Activated naive CD8-positive, alpha-beta T cell treated with anti-CD3 and anti-CD28 coated beads, Interleukin-2, amount 50 U/mL, for 24 hours (primary cell): ENCODE measurements at regions not wholly inside any gene's neighbourhood (a gene's known extent, or its start where the extent isn't known, plus 50 kb on each side); places are given as distances from the start of the nearest gene placed in this dataset.

Experiments
- ATAC-seq: fragments of 150-1000 bp; cut with Tn5 transposase; one replicate; pipeline ENCODE4 v1.10.0; 2021
- DNase-seq: peaks from one replicate; pipeline ENCODE4 v3.0.0; 2021
- H3K27ac Mint-ChIP-seq: one replicate; pipeline ENCODE4 v1.8.0; 2021; ENCODE audit warnings: mild to moderate bottlenecking, mixed read lengths
- H3K27me3 Mint-ChIP-seq: one replicate; pipeline ENCODE4 v1.8.0; 2021; ENCODE audit warnings: mixed read lengths
- H3K36me3 Mint-ChIP-seq: one replicate; pipeline ENCODE4 v1.8.0; 2021; ENCODE audit warnings: low read depth, mixed read lengths
- H3K4me1 Mint-ChIP-seq: one replicate; pipeline ENCODE4 v1.8.0; 2021; ENCODE audit warnings: mixed read lengths
- H3K4me3 Mint-ChIP-seq: one replicate; pipeline ENCODE4 v1.8.0; 2021; ENCODE audit warnings: mild to moderate bottlenecking, moderate library complexity, mixed read lengths
- H3K9me3 Mint-ChIP-seq: one replicate; pipeline ENCODE4 v1.8.0; 2021; ENCODE audit warnings: mixed read lengths

GRCh38 chr15:91776104-91776503, 77.4 kb upstream of the SLCO3A1 start:
- DNase-seq (no peak), ATAC-seq (no peak)
- Mint-ChIP-seq H3K4me3 (no peak overlapping the region), H3K9me3 (no peaks in the 10 kb centered on the region), H3K27ac (no peak overlapping the region), H3K36me3 (no peaks in the 10 kb centered on the region), H3K27me3 (peaks cover 10% of the 10 kb centered on the region), H3K4me1 (no peaks in the 10 kb centered on the region)

- no peaks in the 10 kb centered on the region for H3K9me3 Mint-ChIP-seq
- H3K27ac Mint-ChIP-seq: no peak overlapping the region
Measured at GRCh38 chr15:91779960-91780359, 73.5 kb upstream of the SLCO3A1 start.

GRCh38 chr15:91780387-91780786, 73.1 kb upstream of the SLCO3A1 start:
- DNase-seq (no peak), ATAC-seq (no peak)
- Mint-ChIP-seq H3K4me3 (no peak overlapping the region), H3K36me3 (no peaks in the 10 kb centered on the region), H3K27ac (no peak overlapping the region), H3K9me3 (no peaks in the 10 kb centered on the region), H3K27me3 (peaks cover 7% of the 10 kb centered on the region), H3K4me1 (no peaks in the 10 kb centered on the region)

More at GRCh38 chr15:91779960-91780359, 73.5 kb upstream of the SLCO3A1 start:
- DNase-seq (no peak), ATAC-seq (no peak)
- Mint-ChIP-seq H3K4me1 (no peaks in the 10 kb centered on the region), H3K36me3 (no peaks in the 10 kb centered on the region), H3K27me3 (peaks cover 6% of the 10 kb centered on the region), H3K4me3 (no peak overlapping the region)

- H3K9me3 Mint-ChIP-seq: no peaks in the 10 kb centered on the region
- H3K4me3 Mint-ChIP-seq: no peak overlapping the region
- H3K27me3 Mint-ChIP-seq: peaks cover 7% of the 10 kb centered on the region
- no peaks in the 10 kb centered on the region for H3K4me1 Mint-ChIP-seq
- no peaks in the 10 kb centered on the region for H3K36me3 Mint-ChIP-seq
- no peak overlapping the region for H3K27ac Mint-ChIP-seq
- DNase-seq: no peak
- no peak for ATAC-seq
Measured at GRCh38 chr15:91782221-91782620, 71.3 kb upstream of the SLCO3A1 start.

- Mint-ChIP-seq H3K4me1 (no peaks in the 10 kb centered on the region), H3K27ac (no peak overlapping the region), H3K36me3 (no peaks in the 10 kb centered on the region), H3K9me3 (no peaks in the 10 kb centered on the region), H3K27me3 (peaks cover 7% of the 10 kb centered on the region), H3K4me3 (no peak overlapping the region)
- DNase-seq: no peak
- no peak for ATAC-seq
Measured at GRCh38 chr15:91783008-91783407, 70.5 kb upstream of the SLCO3A1 start.

GRCh38 chr15:91783451-91783850, 70.1 kb upstream of the SLCO3A1 start:
- H3K27me3 Mint-ChIP-seq: peaks cover 7% of the 10 kb centered on the region
- no peaks in the 10 kb centered on the region for H3K36me3 Mint-ChIP-seq
- no peak for ATAC-seq
- H3K4me3 Mint-ChIP-seq: no peak overlapping the region
- no peaks in the 10 kb centered on the region for H3K4me1 Mint-ChIP-seq
- no peaks in the 10 kb centered on the region for H3K9me3 Mint-ChIP-seq
- no peak for DNase-seq
- no peak overlapping the region for H3K27ac Mint-ChIP-seq

- H3K4me1 Mint-ChIP-seq: no peaks in the 10 kb centered on the region
- no peak overlapping the region for H3K4me3 Mint-ChIP-seq
- DNase-seq: no peak
- H3K27ac Mint-ChIP-seq: no peak overlapping the region
- no peaks in the 10 kb centered on the region for H3K36me3 Mint-ChIP-seq
- peaks cover 4% of the 10 kb centered on the region for H3K27me3 Mint-ChIP-seq
- no peak for ATAC-seq
- H3K9me3 Mint-ChIP-seq: no peaks in the 10 kb centered on the region
Measured at GRCh38 chr15:91784973-91785709, 68.4 kb upstream of the SLCO3A1 start.

- H3K27me3 Mint-ChIP-seq: peaks cover 4% of the 10 kb centered on the region
Measured at GRCh38 chr15:91787198-91787597, 66.3 kb upstream of the SLCO3A1 start.

GRCh38 chr15:91789136-91789535, 64.4 kb upstream of the SLCO3A1 start:
- Mint-ChIP-seq H3K4me3 (no peak overlapping the region), H3K36me3 (no peaks in the 10 kb centered on the region), H3K9me3 (no peaks in the 10 kb centered on the region), H3K27ac (no peak overlapping the region), H3K27me3 (peaks cover 8% of the 10 kb centered on the region), H3K4me1 (no peaks in the 10 kb centered on the region)
- DNase-seq: no peak
- ATAC-seq: no peak

More at GRCh38 chr15:91787198-91787597, 66.3 kb upstream of the SLCO3A1 start:
- Mint-ChIP-seq H3K4me3 (no peak overlapping the region), H3K4me1 (no peaks in the 10 kb centered on the region), H3K36me3 (no peaks in the 10 kb centered on the region), H3K9me3 (no peaks in the 10 kb centered on the region), H3K27ac (no peak overlapping the region)
- ATAC-seq (no peak), DNase-seq (no peak)

GRCh38 chr15:91790836-91791235, 62.7 kb upstream of the SLCO3A1 start:
- no peaks in the 10 kb centered on the region for H3K4me1 Mint-ChIP-seq
- no peaks in the 10 kb centered on the region for H3K9me3 Mint-ChIP-seq
- H3K27me3 Mint-ChIP-seq: peaks cover 10% of the 10 kb centered on the region
- no peak overlapping the region for H3K4me3 Mint-ChIP-seq
- H3K27ac Mint-ChIP-seq: no peak overlapping the region
- no peak for ATAC-seq
- no peaks in the 10 kb centered on the region for H3K36me3 Mint-ChIP-seq
- no peak for DNase-seq

GRCh38 chr15:91793771-91794170, 59.7 kb upstream of the SLCO3A1 start:
- no peaks in the 10 kb centered on the region for H3K9me3 Mint-ChIP-seq

GRCh38 chr15:91795235-91795634, 58.3 kb upstream of the SLCO3A1 start:
- Mint-ChIP-seq H3K27me3 (peaks cover 11% of the 10 kb centered on the region), H3K27ac (no peak overlapping the region), H3K4me1 (no peaks in the 10 kb centered on the region), H3K4me3 (no peak overlapping the region), H3K36me3 (no peaks in the 10 kb centered on the region), H3K9me3 (no peaks in the 10 kb centered on the region)
- no peak for ATAC-seq
- DNase-seq: no peak

More at GRCh38 chr15:91793771-91794170, 59.7 kb upstream of the SLCO3A1 start:
- Mint-ChIP-seq H3K36me3 (no peaks in the 10 kb centered on the region), H3K27me3 (peaks cover 10% of the 10 kb centered on the region), H3K4me3 (no peak overlapping the region), H3K27ac (no peak overlapping the region), H3K4me1 (no peaks in the 10 kb centered on the region)
- DNase-seq (no peak), ATAC-seq (no peak)

- no peak for ATAC-seq
- Mint-ChIP-seq H3K27ac (no peak overlapping the region), H3K9me3 (no peaks in the 10 kb centered on the region), H3K36me3 (no peaks in the 10 kb centered on the region), H3K4me1 (peaks cover 4% of the 10 kb centered on the region), H3K27me3 (peaks cover 24% of the 10 kb centered on the region), H3K4me3 (no peak overlapping the region)
- DNase-seq: no peak
Measured at GRCh38 chr15:91801836-91802534, 51.5 kb upstream of the SLCO3A1 start.

- no peaks in the 10 kb centered on the region for H3K9me3 Mint-ChIP-seq
- ATAC-seq: peak; percentile 40
- no peak for DNase-seq
- peaks cover 4% of the 10 kb centered on the region for H3K4me1 Mint-ChIP-seq
- peaks cover 22% of the 10 kb centered on the region for H3K27me3 Mint-ChIP-seq
- H3K36me3 Mint-ChIP-seq: no peaks in the 10 kb centered on the region
- H3K27ac Mint-ChIP-seq: no peak overlapping the region
- H3K4me3 Mint-ChIP-seq: no peak overlapping the region
Measured at GRCh38 chr15:91803260-91803659, 50.2 kb upstream of the SLCO3A1 start.
